ENCODE measurements at regions not wholly inside any gene's neighbourhood (a gene's known extent, or its start where the extent isn't known, plus 50 kb on each side); places are given as distances from the start of the nearest gene placed in this dataset.
A peak's percentile ranks its signal among the peaks of the same experiment; 100 is the strongest.
"Not testable (repeated sequence)": the region's sequence is repeated elsewhere in the genome, so short reads cannot be mapped to it uniquely, and the experiment has no call there.

GRCh38 chr9:129561594-129562281, 59.2 kb downstream of the C9orf50 start:
- DNase-seq: no peak

- no peak for DNase-seq
These were observed 60.0 kb downstream of the C9orf50 start for GRCh38 chr9:129560881-129561306.

GRCh38 chr9:129559506-129559881, 61.4 kb downstream of the C9orf50 start:
- no peak for DNase-seq

- DNase-seq: no peak
These were observed 62.1 kb downstream of the C9orf50 start for GRCh38 chr9:129558551-129559505.

- no peak for DNase-seq
These were observed 62.8 kb downstream of the C9orf50 start for GRCh38 chr9:129558063-129558550.

GRCh38 chr9:129557192-129558036, 63.5 kb downstream of the C9orf50 start:
- peak; percentile 81 for DNase-seq

GRCh38 chr9:129556491-129557191, 64.3 kb downstream of the C9orf50 start:
- no peak for DNase-seq

GRCh38 chr9:129555512-129556215, 65.2 kb downstream of the C9orf50 start:
- no peak for DNase-seq

GRCh38 chr9:129554649-129555048, 66.3 kb downstream of the C9orf50 start:
- DNase-seq: peak; percentile 66

GRCh38 chr9:129553277-129553676, 67.6 kb downstream of the C9orf50 start:
- DNase-seq: no peak

- DNase-seq: no peak
These were observed 68.8 kb downstream of the C9orf50 start for GRCh38 chr9:129552064-129552463.

GRCh38 chr9:129551393-129551973, 69.4 kb downstream of the C9orf50 start:
- DNase-seq: no peak

GRCh38 chr9:129550977-129551376, 69.9 kb downstream of the C9orf50 start:
- DNase-seq: not testable (repeated sequence)

GRCh38 chr9:129550199-129550839, 70.6 kb downstream of the C9orf50 start:
- peak; percentile 54 for DNase-seq

GRCh38 chr9:129549684-129550083, 71.2 kb downstream of the C9orf50 start:
- no peak for DNase-seq

GRCh38 chr9:129549139-129549538, 71.8 kb downstream of the C9orf50 start:
- DNase-seq: no peak

- no peak for DNase-seq
These were observed 72.2 kb downstream of the C9orf50 start for GRCh38 chr9:129548571-129549135.

- no peak for DNase-seq
These were observed 72.9 kb downstream of the C9orf50 start for GRCh38 chr9:129547869-129548570.

GRCh38 chr9:129547063-129547462, 73.8 kb downstream of the C9orf50 start:
- DNase-seq: no peak

GRCh38 chr9:129545876-129546275, 75.0 kb downstream of the C9orf50 start:
- DNase-seq: not testable (repeated sequence)

Data from NCI-H226 (cell line).